Islet precursor cell (in vitro differentiated cells): ENCODE measurements at regions not wholly inside any gene's neighbourhood (a gene's known extent, or its start where the extent isn't known, plus 50 kb on each side); places are given as distances from the start of the nearest gene placed in this dataset.

ENCODE experiments used
- DNase-seq: peaks from one replicate; pipeline ENCODE4 v3.0.0-alpha.2; 2018

- no peak for DNase-seq
These were observed 294.1 kb upstream of the CD180 start for GRCh38 chr5:67490543-67491321.

- no peak for DNase-seq
These were observed 292.3 kb upstream of the CD180 start for GRCh38 chr5:67488885-67489284.

GRCh38 chr5:67487862-67488261 is 291.3 kb upstream of the CD180 start:
- no peak for DNase-seq

DNA sequence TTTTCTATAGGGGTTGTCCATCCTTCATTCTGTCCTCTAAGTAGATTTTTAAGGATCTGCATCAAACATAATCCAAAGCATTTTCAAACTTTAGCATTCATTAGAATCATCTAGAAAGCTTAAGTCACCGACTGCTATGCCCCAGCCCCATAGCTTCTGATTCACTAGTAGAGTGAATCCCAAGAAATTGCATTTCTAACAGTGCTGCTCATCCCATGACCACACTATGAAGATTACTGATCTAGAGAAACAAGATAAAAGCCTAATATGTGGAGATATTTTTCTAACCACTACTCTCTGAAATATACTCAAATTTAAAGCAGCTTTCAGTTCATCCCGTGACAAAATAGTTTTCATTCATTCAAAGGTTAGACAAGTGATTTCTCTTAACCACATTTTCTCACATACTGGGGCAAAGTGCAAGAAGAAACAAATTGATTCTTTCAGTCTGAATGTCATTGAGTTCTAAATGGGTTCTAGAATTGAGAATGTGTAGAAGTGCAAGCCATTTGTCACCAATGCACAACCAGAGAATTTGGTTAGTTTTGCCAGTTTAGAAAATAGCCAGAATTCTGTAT is 286.9 kb upstream of the CD180 start:
- no peak for DNase-seq

- no peak for DNase-seq
These were observed 284.8 kb upstream of the CD180 start for GRCh38 chr5:67481362-67481761.

DNA sequence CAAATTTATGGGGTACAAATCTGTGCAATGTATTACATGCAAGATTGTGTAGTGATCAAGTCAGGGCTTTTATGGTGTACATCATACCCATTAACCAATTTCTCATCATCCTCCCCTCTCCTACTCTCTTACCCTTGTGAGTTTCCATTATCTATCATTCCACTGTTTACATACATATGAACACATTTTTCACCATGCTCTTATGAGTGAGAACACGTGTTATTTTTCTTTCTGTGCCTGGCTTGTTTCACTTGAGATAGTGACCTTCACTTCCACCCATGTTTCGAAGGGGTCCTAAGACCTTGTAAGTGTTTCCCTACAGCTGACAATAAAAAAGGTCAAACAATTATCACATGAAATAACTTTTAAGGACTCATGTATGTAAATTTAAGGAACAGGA is 281.7 kb upstream of the CD180 start:
- no peak for DNase-seq

- DNase-seq: no peak
These were observed 280.4 kb upstream of the CD180 start for GRCh38 chr5:67476995-67477394.

- DNase-seq: no peak
These were observed 279.9 kb upstream of the CD180 start for GRCh38 chr5:67476531-67476930.

DNA sequence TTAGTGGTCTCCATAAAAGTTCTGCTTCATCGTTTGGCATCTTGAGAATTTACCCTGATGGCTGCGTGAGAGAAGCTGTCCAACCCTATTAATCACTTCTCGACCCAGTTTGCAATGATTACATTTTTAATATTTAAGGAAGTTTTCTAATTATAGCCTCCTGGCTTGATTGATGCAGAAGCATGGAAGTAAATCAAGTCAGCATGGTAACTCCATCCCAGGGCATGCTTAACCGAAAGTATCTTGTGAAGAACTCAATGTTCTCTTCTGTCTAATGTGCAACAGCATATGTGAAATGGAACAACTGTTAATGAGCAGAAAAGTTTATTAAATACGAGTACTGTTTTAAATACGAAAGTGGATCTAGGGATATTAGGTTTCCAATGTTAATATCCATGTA is 278.9 kb upstream of the CD180 start:
- DNase-seq: no peak

DNA sequence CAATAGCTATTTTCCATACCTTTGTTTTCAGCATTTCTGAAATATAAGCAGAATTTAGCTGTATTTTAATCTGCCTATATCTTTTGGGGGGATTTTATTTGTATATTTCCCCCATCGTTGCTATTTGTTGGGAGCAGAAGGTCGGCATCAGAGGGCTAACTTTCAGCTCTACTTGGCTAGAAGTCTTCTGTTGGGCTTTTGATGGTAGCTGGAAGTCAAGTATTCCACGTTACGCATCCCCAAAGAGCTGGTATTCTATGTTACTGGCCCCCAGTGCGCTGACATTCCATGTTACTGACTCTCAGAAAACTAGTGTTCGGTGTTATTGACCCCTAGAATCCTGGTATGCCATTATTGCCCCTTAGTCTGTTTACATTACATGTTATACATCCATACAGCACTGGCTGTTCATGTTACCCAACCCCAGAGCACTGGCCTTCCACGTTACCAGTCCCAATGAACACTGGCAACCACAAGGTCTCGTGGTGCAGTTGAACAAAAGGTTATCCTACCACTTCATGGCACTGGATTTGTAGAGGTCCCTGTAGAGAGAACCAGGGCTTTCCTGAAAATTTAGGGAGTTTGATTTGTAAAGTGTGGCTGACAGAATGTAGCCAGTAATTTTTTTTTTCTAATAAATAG is 278.1 kb upstream of the CD180 start:
- no peak for DNase-seq

DNA sequence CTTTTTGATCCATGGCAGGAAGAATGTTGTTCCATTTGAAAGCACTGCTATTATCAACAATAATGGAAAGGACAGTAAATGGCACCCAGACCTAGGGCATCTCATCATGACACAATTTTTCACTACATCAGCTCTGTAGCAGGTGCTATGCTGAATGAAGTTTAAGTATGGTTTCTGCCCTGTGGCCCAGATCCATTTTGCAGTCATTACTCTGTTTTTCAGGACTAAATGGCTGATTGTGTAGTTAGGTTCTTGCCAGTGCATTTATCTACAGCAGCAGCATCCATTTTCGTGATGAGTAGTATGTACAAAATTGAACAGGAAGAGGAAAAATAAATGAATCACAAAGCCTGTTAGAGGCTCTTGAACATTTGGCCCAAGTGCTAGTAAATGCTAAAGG is 270.5 kb upstream of the CD180 start:
- no peak for DNase-seq

DNA sequence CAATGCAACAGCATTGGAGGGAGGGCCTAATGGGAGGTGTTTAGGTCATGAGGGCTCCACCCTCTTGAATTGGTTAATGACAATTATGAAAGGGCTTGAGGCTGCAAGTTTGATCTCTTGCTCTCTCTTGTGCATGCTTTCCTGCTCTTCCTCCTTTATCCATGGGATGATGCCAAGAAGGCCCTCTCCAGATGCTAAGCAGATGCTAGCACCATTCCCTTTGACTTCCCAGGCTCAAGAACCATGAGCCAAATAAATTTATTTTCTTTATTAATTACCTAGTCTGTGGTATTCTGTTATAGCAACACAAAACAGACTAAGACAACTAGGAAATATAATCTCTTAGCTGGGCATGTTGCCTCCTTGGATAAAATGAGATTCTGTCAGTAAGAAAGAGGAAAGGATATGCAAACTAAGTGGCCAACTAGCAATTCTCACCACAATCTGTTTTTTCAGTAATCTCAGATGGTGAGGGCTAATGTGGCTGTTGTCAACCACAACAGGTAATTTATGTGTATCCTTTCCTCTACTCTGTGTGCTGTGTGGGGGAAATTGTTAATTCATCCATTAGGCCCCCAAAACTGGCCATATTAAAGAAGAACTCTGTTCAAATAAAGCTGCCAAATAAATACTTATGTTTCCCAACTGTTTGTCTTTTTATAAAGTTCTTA is 269.1 kb upstream of the CD180 start:
- DNase-seq: no peak

- no peak for DNase-seq
These were observed 265.5 kb upstream of the CD180 start for GRCh38 chr5:67462147-67462546.

GRCh38 chr5:67459253-67459652 is 262.7 kb upstream of the CD180 start:
- no peak for DNase-seq

DNA sequence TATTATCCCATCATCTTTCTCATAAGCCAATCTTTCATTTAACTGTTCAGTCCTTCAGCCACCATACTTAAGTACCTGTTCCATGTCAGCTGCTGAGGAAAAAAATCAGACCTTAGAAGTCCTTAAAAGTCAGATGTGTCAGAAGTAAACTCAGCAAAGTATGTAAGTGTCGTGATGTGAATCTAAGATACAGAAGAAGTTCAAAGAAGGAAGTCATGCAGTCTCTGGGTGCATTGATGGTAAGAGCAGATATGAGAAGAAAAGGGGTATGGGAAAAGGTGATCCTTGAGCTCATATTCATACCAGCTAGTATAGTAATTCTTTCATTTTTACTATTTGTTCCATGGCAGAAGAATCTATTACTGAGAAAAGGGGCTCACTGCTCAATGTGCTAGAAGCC is 259.4 kb upstream of the CD180 start:
- no peak for DNase-seq

GRCh38 chr5:67454957-67455561 is 258.5 kb upstream of the CD180 start:
- no peak for DNase-seq

DNA sequence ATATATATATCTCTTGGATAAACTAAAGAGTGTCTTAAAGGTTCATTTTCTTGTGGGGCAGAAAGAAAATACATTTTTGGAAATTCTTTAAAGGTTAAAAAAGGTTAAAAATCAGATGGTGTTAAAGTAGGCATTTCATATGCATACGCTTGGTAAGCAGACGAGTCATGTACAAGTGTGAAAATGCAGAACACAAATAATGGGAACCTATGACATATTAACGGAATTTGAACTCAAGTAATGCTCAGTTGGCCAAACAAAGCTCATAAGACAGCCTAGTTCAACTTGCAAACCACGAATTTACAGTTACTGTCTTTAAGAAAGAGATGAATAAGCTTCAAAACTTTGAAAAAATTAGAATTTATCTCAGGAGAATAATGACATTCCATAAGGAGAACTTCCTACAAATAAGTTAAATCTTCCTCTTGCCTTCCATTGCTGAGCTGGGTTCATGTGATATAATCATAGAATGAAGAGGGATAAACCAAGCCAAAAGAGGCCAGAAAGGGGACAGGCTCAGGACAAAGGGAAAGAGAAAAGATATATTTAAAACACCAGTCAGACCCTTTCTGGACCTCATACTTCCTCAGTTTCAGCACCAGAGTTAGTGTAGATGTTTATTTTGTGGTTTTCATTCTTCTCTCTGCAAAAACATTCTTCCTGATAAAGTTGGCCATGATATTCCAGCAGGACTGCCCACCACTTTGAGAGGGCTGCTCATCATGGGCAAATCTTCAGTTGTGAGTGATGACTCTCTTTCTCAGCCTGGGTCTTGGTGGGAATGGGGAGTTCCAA is 256.7 kb upstream of the CD180 start:
- no peak for DNase-seq

DNA sequence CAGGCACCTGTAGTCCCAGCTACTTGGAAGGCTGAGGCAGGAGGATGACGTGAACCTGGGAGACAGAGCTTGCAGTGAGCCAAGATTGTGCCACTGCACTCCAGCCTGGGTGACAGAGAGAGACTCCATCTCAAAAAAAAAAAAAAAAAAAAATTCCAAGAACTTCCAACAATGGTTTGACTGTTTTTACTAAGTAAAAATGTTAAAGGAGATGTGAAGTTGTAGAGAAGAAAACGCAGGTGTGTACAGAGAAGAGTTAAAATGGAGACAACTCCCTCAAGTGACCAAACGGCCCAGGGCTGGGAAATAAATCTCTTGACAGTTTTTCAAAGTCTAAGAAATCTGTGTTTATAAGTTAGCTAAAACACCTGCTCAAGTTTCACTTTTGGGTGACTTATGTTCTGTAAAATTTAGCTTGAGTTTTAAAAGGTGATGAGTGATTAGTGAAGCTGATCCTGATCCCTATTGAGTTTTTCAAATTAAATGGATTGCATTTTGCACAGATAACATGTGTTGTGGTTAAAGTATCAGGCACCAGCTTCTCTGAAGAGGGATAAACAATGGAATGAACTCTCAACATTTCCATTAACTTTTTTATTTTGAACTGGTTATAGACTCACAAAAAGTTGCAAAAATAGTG is 255.2 kb upstream of the CD180 start:
- no peak for DNase-seq

GRCh38 chr5:67447732-67448131 is 251.1 kb upstream of the CD180 start:
- DNase-seq: no peak

DNA sequence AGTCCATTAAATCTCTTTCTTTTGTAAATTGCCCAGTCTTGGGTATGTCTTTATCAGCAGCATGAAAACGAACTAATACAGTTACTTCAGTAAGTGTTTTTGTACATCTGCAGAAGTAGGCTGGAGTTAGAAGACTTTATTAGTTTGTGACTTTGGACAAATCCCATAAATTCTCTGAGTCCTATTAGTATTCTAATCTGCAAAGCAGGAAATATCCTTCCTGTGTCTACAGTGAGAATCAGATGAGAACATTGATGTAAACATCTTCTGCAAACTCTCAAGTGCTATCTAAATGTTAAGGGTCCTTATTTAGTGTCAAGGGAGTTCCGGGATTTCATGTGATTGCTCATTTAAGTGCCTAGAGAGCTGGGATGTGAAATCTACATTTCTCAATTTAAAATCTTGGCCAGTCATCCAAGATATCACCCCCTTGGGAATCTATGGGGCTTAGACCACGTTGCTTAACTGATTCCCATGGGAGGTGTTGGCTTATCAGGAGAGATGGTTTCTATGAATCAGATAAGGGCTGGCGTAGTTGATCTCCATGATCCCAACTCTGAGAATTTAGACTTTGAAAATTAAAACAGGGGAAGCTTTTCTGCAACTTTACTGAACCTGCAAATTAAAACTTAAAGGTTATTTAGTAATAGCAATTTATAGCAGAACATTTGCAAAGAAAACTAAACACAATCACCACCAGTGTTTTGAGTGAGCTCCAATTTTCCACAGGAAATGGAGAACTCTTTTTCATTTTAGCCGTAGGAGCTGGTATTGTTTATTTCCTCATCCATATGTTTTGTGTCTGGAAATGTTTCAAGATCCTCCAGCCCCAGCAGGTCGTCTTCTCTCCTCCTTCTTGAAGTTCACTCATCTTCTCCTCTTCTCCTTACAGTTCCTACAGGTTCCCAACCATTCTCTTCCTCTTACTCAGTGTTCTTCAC is 241.6 kb upstream of the CD180 start:
- DNase-seq: no peak

DNA sequence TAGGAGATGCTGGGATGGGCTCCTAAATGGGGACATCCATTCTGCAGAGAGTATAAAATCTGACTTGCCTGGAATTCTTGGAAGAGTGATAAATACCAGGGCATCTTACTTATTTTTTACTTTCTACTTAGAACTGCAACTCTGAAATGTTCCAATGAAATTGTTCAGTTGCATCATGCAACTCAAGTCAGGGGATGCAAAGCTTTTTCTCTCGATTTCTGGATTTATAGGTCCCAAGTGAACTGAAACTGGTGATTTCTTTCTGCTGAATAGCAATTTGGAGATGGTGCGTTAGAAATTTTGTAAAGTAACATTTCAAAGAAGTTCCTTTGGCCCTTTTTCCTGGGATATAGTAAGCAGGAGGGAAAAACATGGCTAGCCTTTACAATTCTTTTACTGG is 238.4 kb upstream of the CD180 start:
- DNase-seq: no peak
